Bronchial epithelial cell (primary cell): ENCODE measurements at regions not wholly inside any gene's neighbourhood (a gene's known extent, or its start where the extent isn't known, plus 50 kb on each side); places are given as distances from the start of the nearest gene placed in this dataset.

Source experiments
- DNase-seq: peaks from one replicate; pipeline ENCODE4 v3.0.0-alpha.2; 2010; ENCODE audit warnings: low read depth
- FAIRE-seq: peaks from 2 replicates; lab custom pipeline; 2011; peaks lifted over from hg19 to GRCh38; lab: Jason Lieb, UNC
- H3K27me3 ChIP-seq: 2 replicates; pipeline ENCODE4 v1.5.1; 2011; ENCODE audit warnings: low read length; ENCODE audit not compliant: control insufficient read depth, insufficient read depth
- H3K36me3 ChIP-seq: 2 replicates; pipeline ENCODE4 v1.5.1; 2011; ENCODE audit warnings: low read length; ENCODE audit not compliant: control insufficient read depth, insufficient read depth
- H3K4me3 ChIP-seq: 2 replicates; pipeline ENCODE4 v1.5.1; 2011; ENCODE audit warnings: mild to moderate bottlenecking, low read depth, low read length, control low read depth
- TF ChIP-seq, protein P1 (sequence below): IDR thresholded peaks from 2 replicates; pipeline ENCODE4 v1.5.1; 2011; ENCODE audit warnings: mild to moderate bottlenecking, moderate library complexity, low read length, control low read depth, inconsistent platforms; ENCODE audit not compliant: insufficient read depth, severe bottlenecking

DNA sequence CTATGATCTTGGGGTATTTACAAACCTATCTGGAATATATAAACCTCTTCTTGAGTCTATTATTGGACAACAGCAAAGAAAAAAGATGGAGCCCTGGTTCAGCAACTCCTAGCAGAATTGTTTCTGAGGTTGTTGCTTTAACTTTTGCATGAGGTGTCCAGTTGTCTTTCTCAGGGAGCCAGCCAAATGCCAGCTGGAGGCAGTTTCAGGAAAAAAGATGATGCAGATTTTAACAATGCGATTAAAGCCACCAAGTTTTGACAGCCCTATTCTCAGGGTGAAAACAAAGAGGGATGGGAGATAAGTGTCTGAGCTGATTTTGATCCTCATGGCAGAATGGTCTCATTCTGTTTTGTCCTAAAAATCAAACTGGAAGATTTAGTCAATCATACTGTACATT, 181.6 kb upstream of the RASGRP1 start:
- H3K36me3 ChIP-seq = no peaks in the 10 kb centered on the region
- DNase-seq (no peak), FAIRE-seq (no peak)
- TF ChIP-seq, protein P1, sequence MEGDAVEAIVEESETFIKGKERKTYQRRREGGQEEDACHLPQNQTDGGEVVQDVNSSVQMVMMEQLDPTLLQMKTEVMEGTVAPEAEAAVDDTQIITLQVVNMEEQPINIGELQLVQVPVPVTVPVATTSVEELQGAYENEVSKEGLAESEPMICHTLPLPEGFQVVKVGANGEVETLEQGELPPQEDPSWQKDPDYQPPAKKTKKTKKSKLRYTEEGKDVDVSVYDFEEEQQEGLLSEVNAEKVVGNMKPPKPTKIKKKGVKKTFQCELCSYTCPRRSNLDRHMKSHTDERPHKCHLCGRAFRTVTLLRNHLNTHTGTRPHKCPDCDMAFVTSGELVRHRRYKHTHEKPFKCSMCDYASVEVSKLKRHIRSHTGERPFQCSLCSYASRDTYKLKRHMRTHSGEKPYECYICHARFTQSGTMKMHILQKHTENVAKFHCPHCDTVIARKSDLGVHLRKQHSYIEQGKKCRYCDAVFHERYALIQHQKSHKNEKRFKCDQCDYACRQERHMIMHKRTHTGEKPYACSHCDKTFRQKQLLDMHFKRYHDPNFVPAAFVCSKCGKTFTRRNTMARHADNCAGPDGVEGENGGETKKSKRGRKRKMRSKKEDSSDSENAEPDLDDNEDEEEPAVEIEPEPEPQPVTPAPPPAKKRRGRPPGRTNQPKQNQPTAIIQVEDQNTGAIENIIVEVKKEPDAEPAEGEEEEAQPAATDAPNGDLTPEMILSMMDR = no peak
- H3K27me3 ChIP-seq = no peaks in the 10 kb centered on the region
- H3K4me3 ChIP-seq = no peak overlapping the region

DNA sequence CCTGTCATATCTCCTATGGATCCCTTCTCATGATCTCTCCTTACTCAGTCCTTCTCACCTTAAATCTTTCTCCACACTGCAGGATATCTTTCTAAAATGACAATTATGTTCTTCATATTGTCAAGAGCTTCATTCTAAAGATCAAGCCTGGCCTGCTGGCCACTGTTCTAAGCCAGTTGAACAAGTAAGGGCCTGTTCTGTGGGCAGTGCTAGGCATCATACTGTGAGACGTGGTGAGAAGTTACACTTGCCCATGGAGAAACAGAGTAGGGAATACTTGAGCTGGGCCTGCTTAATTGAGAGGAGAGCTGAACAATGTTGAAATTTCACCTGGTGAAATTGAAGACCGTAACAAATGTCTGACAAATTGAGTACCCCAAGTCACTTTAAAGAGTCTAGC, 184.1 kb upstream of the RASGRP1 start:
- H3K36me3 ChIP-seq = no peaks in the 10 kb centered on the region
- TF ChIP-seq, protein P1 = no peak
- DNase-seq (peak; percentile 74), FAIRE-seq (no peak)
- H3K27me3 ChIP-seq = no peaks in the 10 kb centered on the region
- H3K4me3 ChIP-seq = no peak overlapping the region

DNA sequence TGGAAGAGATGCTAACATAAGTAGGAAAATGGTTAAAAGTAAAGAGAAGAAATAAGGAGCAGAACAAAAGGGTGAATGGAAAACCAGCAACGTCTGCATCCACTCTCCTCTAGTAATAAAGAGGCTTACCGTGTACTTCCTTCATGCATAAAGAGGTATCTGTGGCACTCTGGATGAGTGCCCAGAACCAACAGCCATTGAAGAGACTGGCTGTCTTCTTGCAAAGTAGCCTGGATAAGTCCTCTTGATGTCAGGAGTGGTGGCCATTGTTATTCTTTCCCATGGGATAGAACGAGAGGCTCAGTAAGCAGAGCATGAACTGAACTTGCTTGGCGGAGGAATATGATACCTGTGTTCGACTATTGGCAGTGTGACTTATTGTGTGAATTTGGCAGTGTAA, 186.2 kb upstream of the RASGRP1 start:
- Histone ChIP-seq H3K4me3 (no peak overlapping the region), H3K36me3 (no peaks in the 10 kb centered on the region), H3K27me3 (no peaks in the 10 kb centered on the region)
- TF ChIP-seq, protein P1 = no peak
- DNase-seq (peak; percentile 17), FAIRE-seq (no peak)

DNA sequence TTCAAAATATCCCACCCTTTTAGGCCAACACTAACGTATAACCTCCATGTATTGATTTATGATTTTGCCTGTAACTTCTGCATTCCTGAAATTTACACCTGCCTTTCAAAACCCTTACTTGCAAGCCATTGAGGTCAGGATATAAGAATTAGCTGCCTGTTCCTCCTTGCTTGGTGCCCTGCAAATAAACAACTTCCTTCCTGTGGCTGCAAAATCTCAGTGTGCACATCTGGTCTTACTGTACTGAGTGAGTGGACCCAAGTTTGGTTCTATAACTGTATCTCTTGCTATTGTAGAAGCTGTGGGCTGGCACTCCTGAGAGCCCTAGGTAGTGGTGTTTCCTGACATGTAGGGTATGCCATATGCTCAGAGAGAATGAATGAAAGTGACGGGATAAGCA, 191.1 kb upstream of the RASGRP1 start:
- Histone ChIP-seq H3K27me3 (no peaks in the 10 kb centered on the region), H3K36me3 (no peaks in the 10 kb centered on the region), H3K4me3 (no peak overlapping the region)
- TF ChIP-seq, protein P1 = no peak
- FAIRE-seq (no peak), DNase-seq (no peak)

DNA sequence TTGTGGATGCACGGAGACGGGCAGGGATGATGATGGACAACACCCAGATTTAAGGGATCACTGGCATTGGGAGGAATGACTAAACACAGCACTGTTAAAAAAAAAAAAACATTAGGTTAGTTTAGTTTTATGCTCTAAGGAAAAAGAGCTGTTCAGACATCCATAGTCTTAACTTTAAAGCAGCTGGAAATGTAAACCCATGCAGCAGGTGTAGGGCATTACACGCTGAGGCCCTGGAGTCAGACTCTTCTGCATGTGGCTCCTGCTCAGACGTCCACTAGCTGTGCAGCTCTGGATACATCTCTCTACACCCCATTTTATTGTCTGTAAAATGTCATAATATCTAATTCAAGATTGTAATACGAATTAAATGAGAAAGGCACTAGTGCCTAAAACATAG, 191.8 kb upstream of the RASGRP1 start:
- TF ChIP-seq, protein P1 = no peak
- no peak for DNase-seq
- Histone ChIP-seq H3K36me3 (no peaks in the 10 kb centered on the region), H3K4me3 (no peak overlapping the region), H3K27me3 (no peaks in the 10 kb centered on the region)
- FAIRE-seq = no peak

DNA sequence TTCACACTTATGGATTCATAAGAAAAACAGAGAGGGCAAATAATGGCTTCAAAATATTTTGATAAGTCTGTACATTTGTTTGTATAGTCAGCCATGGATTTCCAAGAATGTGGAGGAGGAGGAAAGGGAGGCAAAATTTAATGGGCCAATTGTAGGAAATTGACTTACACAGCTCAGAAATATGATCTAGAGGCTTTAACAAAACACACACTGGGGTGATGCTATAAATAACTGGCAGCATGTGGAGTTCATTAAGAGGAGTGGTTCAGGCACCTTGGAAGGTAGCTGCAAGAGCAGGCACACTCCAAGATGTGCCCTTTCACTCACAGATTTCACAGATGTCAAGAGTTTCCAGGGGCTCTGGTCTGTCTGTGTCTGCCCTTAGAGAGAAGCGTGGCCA, 193.4 kb upstream of the RASGRP1 start:
- H3K27me3 ChIP-seq = no peaks in the 10 kb centered on the region

More for the DNA sequence above, 193.4 kb upstream of the RASGRP1 start:
- H3K4me3 ChIP-seq = no peak overlapping the region
- H3K36me3 ChIP-seq = no peaks in the 10 kb centered on the region
- FAIRE-seq (no peak), DNase-seq (no peak)
- TF ChIP-seq, protein P1 = no peak
